Hepatocyte (in vitro differentiated cells): ENCODE measurements at regions not wholly inside any gene's neighbourhood (a gene's known extent, or its start where the extent isn't known, plus 50 kb on each side); places are given as distances from the start of the nearest gene placed in this dataset.

ENCODE experiments used
- DNase-seq: peaks from one replicate; pipeline ENCODE4 v3.0.0-alpha.2; 2016; ENCODE audit warnings: low spot score
- H2AFZ ChIP-seq: fragments of 200-600 bp; sonication (generic); 2 replicates; pipeline ENCODE4 v1.6.0; 2016; ENCODE audit warnings: antibody characterized with exemption, mild to moderate bottlenecking
- H3K27ac ChIP-seq: fragments of 200-600 bp; sonication (generic); 2 replicates; pipeline ENCODE4 v1.5.1; 2016; ENCODE audit warnings: mild to moderate bottlenecking
- H3K27me3 ChIP-seq: fragments of 200-600 bp; sonication (generic); 2 replicates; pipeline ENCODE4 v1.6.1; 2016
- H3K36me3 ChIP-seq: fragments of 200-600 bp; sonication (generic); replicated peaks from 2 replicates; pipeline ENCODE4 v1.5.1; 2016; ENCODE audit warnings: low read depth; ENCODE audit not compliant: insufficient read depth
- H3K4me1 ChIP-seq: fragments of 200-600 bp; sonication (generic); 2 replicates; pipeline ENCODE4 v1.5.1; 2016; ENCODE audit warnings: mild to moderate bottlenecking, moderate library complexity; ENCODE audit not compliant: insufficient read depth
- H3K4me2 ChIP-seq: fragments of 200-600 bp; sonication (generic); 2 replicates; pipeline ENCODE4 v1.6.0; 2016
- H3K4me3 ChIP-seq: fragments of 200-600 bp; sonication (generic); 2 replicates; pipeline ENCODE4 v1.5.1; 2016; ENCODE audit warnings: mild to moderate bottlenecking
- H3K79me2 ChIP-seq: fragments of 200-600 bp; sonication (generic); 2 replicates; pipeline ENCODE4 v1.6.0; 2017; ENCODE audit warnings: mild to moderate bottlenecking
- H3K9me2 ChIP-seq: fragments of 200-600 bp; sonication (generic); replicated peaks from 2 replicates; pipeline ENCODE4 v1.6.0; 2017; ENCODE audit warnings: mild to moderate bottlenecking; ENCODE audit not compliant: insufficient read depth
- H3K9me3 ChIP-seq: fragments of 200-600 bp; sonication (generic); 2 replicates; pipeline ENCODE4 v1.5.1; 2016; ENCODE audit warnings: low read depth, mild to moderate bottlenecking
- H4K20me1 ChIP-seq: fragments of 200-600 bp; sonication (generic); 2 replicates; pipeline ENCODE4 v1.6.0; 2016; ENCODE audit warnings: mild to moderate bottlenecking; ENCODE audit not compliant: insufficient read depth, poor library complexity, severe bottlenecking
- EZH2 ChIP-seq: fragments of 200-600 bp; sonication (generic); IDR thresholded peaks from 2 replicates; pipeline ENCODE4 v1.6.1; 2016; ENCODE audit warnings: antibody characterized with exemption, mild to moderate bottlenecking, borderline replicate concordance
- EZH2phosphoT487 ChIP-seq: fragments of 200-600 bp; sonication (generic); IDR thresholded peaks from one replicate; pipeline ENCODE4 v1.6.1; 2018; ENCODE audit warnings: antibody characterized with exemption, mild to moderate bottlenecking, low read depth, moderate library complexity; ENCODE audit not compliant: unreplicated experiment, severe bottlenecking
- WGBS: methylation state at CpG from one replicate; pipeline ENCODE4 v1.1.6; 2016; ENCODE audit warnings: low lambda C conversion rate; ENCODE audit errors: missing lambda C conversion rate; 5-methylcytosine and 5-hydroxymethylcytosine counted together
- TF ChIP-seq, protein P1 (sequence below): fragments of 200-600 bp; sonication (generic); IDR thresholded peaks from 2 replicates; pipeline ENCODE4 v1.5.1; 2016; ENCODE audit warnings: antibody characterized with exemption, mild to moderate bottlenecking; ENCODE audit not compliant: poor library complexity

DNA sequence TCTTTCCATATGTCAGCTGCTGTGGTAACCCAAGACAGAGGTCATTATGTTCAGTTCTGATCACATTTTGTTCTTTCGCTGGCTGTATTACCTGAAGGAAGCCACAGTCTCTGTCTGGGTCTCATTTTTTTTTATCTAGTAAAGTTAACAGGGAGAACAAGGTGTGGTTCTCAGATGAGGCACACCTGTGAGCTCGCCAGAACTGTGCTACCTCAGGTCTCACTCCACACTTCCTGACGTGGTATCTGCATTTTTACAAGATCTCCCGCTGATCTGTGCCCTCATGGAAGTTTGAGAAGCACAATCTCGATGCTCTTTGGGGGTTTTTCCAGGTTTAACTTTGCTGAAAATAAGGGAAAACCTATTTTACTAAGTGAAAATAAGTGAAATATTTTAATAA, 169.5 kb upstream of the CENPW start:
- Histone ChIP-seq H3K4me2 (no peak overlapping the region), H3K9me3 (no peaks in the 10 kb centered on the region), H3K4me1 (peaks cover 7% of the 10 kb centered on the region), H2AFZ (no peak overlapping the region), H3K27ac (no peak overlapping the region), H3K4me3 (no peak overlapping the region), H3K36me3 (no peaks in the 10 kb centered on the region), H3K27me3 (no peaks in the 10 kb centered on the region), H4K20me1 (no peaks in the 10 kb centered on the region), H3K9me2 (no peaks in the 10 kb centered on the region), H3K79me2 (no peaks in the 10 kb centered on the region)
- DNase-seq, result no peak
- WGBS, result 64% methylated on average over 5 of the region's 5 CpGs
- no peak for TF ChIP-seq EZH2phosphoT487
- TF ChIP-seq EZH2, result no peak
- TF ChIP-seq, protein P1, sequence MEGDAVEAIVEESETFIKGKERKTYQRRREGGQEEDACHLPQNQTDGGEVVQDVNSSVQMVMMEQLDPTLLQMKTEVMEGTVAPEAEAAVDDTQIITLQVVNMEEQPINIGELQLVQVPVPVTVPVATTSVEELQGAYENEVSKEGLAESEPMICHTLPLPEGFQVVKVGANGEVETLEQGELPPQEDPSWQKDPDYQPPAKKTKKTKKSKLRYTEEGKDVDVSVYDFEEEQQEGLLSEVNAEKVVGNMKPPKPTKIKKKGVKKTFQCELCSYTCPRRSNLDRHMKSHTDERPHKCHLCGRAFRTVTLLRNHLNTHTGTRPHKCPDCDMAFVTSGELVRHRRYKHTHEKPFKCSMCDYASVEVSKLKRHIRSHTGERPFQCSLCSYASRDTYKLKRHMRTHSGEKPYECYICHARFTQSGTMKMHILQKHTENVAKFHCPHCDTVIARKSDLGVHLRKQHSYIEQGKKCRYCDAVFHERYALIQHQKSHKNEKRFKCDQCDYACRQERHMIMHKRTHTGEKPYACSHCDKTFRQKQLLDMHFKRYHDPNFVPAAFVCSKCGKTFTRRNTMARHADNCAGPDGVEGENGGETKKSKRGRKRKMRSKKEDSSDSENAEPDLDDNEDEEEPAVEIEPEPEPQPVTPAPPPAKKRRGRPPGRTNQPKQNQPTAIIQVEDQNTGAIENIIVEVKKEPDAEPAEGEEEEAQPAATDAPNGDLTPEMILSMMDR, result no peak

DNA sequence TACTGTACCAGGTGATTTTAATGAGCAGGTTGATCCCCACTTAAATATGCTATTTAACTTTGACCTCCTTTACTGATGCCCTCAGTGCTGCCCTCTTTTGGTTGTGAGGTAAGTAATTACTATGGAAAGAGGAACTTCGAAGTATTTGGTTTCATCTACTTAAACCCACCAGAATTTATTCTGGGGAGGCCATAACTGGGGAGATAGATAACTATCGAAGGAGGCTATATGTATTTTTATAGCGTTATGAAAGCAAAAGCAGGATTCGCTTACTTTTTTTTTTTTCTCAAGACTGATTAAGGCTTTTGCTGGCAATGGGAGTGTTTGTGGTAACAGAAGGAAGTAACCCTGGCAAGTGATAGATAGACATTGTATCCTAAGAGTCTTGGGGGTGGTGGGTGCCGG, 168.9 kb upstream of the CENPW start:
- Histone ChIP-seq H3K27ac (no peak overlapping the region), H3K9me2 (no peaks in the 10 kb centered on the region), H3K79me2 (no peaks in the 10 kb centered on the region), H3K4me3 (no peak overlapping the region), H4K20me1 (no peaks in the 10 kb centered on the region), H2AFZ (no peak overlapping the region), H3K4me1 (peaks cover 7% of the 10 kb centered on the region), H3K9me3 (no peaks in the 10 kb centered on the region), H3K27me3 (no peaks in the 10 kb centered on the region), H3K4me2 (no peak overlapping the region), H3K36me3 (no peaks in the 10 kb centered on the region)
- TF ChIP-seq, protein P1, result peak; percentile 37
- no peak for TF ChIP-seq EZH2phosphoT487
- 70% methylated on average over 5 of the region's 5 CpGs for WGBS
- peak; percentile 37 for DNase-seq

DNA sequence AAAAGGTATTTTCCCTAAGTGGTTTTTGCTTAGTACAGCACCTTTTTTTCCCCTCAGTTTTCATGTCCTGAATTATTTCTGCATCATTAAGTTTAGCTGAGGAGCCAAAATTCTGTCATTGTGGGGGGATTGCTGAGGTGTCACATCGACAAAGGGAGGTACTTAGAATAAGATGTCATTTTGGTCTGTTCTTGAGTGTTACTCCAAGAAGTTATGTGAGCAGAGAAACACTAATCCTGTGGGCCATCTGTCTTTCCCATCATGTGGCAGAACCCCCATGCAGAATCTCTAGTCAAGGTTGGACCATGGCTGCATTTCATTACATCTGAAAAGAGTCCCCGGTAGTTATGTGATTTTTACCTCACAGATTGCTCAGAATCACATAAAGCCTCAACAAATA, 167.8 kb upstream of the CENPW start:
- H3K79me2 ChIP-seq, result no peaks in the 10 kb centered on the region
- no peaks in the 10 kb centered on the region for H3K9me2 ChIP-seq
- no peak overlapping the region for H3K4me3 ChIP-seq
- no peaks in the 10 kb centered on the region for H3K27me3 ChIP-seq
- no peaks in the 10 kb centered on the region for H3K36me3 ChIP-seq
- peaks cover 7% of the 10 kb centered on the region for H3K4me1 ChIP-seq
- no peak overlapping the region for H3K27ac ChIP-seq
- DNase-seq, result no peak
- no peak overlapping the region for H2AFZ ChIP-seq
- TF ChIP-seq, protein P1, result no peak
- no peak for TF ChIP-seq EZH2
- TF ChIP-seq EZH2phosphoT487, result no peak
- H4K20me1 ChIP-seq, result no peaks in the 10 kb centered on the region
- 79% methylated on average over 2 of the region's 2 CpGs for WGBS
- no peaks in the 10 kb centered on the region for H3K9me3 ChIP-seq
- H3K4me2 ChIP-seq, result no peak overlapping the region

DNA sequence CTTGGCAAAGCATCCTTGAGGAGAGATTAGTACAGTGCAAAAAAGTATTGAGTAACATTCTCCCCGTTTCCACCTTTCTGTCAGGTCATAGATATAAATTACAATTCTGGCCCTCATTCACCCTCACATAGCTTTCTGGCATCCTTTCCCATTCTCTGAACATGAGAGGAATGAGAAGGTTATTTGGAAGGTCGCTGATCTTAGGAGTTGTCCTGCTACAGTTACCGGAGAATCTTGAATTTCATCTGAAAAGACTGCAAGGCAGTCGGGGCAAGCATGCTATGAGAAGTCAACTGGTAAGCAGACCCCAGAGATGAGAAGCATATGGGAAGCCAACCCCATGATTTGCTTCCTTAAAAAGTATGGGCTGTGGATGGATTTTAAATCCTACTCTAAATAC, 166.7 kb upstream of the CENPW start:
- Histone ChIP-seq H2AFZ (no peak overlapping the region), H4K20me1 (no peaks in the 10 kb centered on the region), H3K36me3 (no peaks in the 10 kb centered on the region), H3K4me1 (peaks cover 1% of the 10 kb centered on the region), H3K9me2 (no peaks in the 10 kb centered on the region), H3K79me2 (no peaks in the 10 kb centered on the region), H3K9me3 (no peaks in the 10 kb centered on the region), H3K27me3 (no peaks in the 10 kb centered on the region), H3K4me2 (no peak overlapping the region), H3K4me3 (no peak overlapping the region), H3K27ac (no peak overlapping the region)
- 91% methylated on average over 4 of the region's 4 CpGs for WGBS
- TF ChIP-seq EZH2phosphoT487 (no peak), EZH2 (no peak)
- TF ChIP-seq, protein P1, result no peak
- DNase-seq, result no peak
